Tibial nerve (tissue), 3 donors: ENCODE measurements at regions not wholly inside any gene's neighbourhood (a gene's known extent, or its start where the extent isn't known, plus 50 kb on each side); places are given as distances from the start of the nearest gene placed in this dataset.

Experiments used
- CTCF ChIP-seq, 5 experiments: fragments of 200-600 bp in 3 of 5; fragments of 450-650 bp in 2 of 5; sonication (generic) in 3 of 5; IDR thresholded peaks; one replicate each; pipeline ENCODE4 v1.5.1; 2016 to 2019; ENCODE audit warnings: antibody characterized with exemption in 5 of 5, mild to moderate bottlenecking in 3 of 5, moderate library complexity in 2 of 5
- POLR2A ChIP-seq, 2 donors: fragments of 450-650 bp; IDR thresholded peaks; one replicate each; pipeline ENCODE4 v1.6.1; 2017; ENCODE audit warnings: antibody characterized with exemption in 2 of 2, mild to moderate bottlenecking in 2 of 2, moderate library complexity in 2 of 2

DNA sequence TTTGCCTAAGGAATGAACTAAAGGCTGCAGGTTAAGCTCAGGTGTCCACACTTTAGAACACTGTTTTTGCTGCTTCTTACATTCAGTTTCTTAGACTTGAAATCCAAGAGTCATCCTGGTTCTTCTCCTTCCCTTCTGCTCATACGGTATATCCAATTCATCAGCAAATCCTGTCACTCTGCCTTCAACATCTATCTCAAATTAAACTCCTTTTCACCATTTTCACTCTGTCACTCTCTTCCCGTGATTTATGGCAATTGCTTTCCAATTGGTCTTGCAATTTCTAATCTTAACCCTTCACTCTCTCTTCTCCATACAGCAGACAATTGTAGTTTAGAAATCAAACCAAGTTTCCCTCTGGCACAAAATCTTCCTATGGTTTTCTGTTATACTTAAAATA, 182.9 kb downstream of the MRPS30 start:
- no peak for TF ChIP-seq CTCF (IDR thresholded peaks at IDR 0.05)
- no peak for TF ChIP-seq POLR2A (IDR thresholded peaks at IDR 0.05)
